Right lobe of liver (tissue), 6 donors: ENCODE measurements at regions not wholly inside any gene's neighbourhood (a gene's known extent, or its start where the extent isn't known, plus 50 kb on each side); places are given as distances from the start of the nearest gene placed in this dataset.

Source experiments
- ATAC-seq, 4 donors: fragments of 200-7000 bp; cut with Tn5 transposase; one replicate each; pipeline ENCODE4 v1.9.1; 2020; ENCODE audit warnings: mild to moderate bottlenecking in 4 of 4, moderate library complexity in 4 of 4
- DNase-seq, 3 donors: peaks; one replicate each; pipeline ENCODE4 v3.0.0-alpha.2; 2020
- H3K27ac ChIP-seq, 3 donors: fragments of 200-600 bp; one replicate each; pipeline ENCODE4 v1.8.0; 2022
- H3K27me3 ChIP-seq, 2 donors: fragments of 200-600 bp; one replicate each; pipeline ENCODE4 v1.8.0; 2022
- H3K36me3 ChIP-seq, 4 donors: fragments of 200-600 bp; sonication (generic) in 1 of 4; one replicate each; pipeline versions ENCODE4 v1.5.1 to v1.8.0; 2017 to 2022; ENCODE audit warnings: control low read depth in 1 of 4
- H3K4me1 ChIP-seq, 4 donors: fragments of 200-600 bp; sonication (generic) in 1 of 4; one replicate each; pipeline versions ENCODE4 v1.5.1 to v1.8.0; 2017 to 2022; ENCODE audit warnings: control low read depth in 1 of 4
- H3K4me3 ChIP-seq, 3 donors: fragments of 200-600 bp; one replicate each; pipeline ENCODE4 v1.8.0; 2022
- H3K9me3 ChIP-seq, 4 donors: fragments of 200-600 bp; sonication (generic) in 1 of 4; one replicate each; pipeline versions ENCODE4 v1.5.1 to v1.8.0; 2017 to 2022; ENCODE audit warnings: control low read depth in 1 of 4
- CTCF ChIP-seq, 4 donors: fragments of 200-600 bp in 3 of 4; fragments of 450-650 bp in 1 of 4; IDR thresholded peaks; one replicate each; pipeline versions ENCODE4 v1.5.1 to v1.8.0; 2016 to 2022; ENCODE audit warnings: antibody characterized with exemption in 4 of 4, mild to moderate bottlenecking in 2 of 4
- POLR2A ChIP-seq: fragments of 450-650 bp; IDR thresholded peaks from one replicate; pipeline ENCODE4 v1.6.1; 2017; ENCODE audit warnings: antibody characterized with exemption, mild to moderate bottlenecking
- WGBS: methylation state at CpG from one replicate; pipeline ENCODE4 v1.1.6; 2018; ENCODE audit warnings: low coverage, low lambda C conversion rate; ENCODE audit not compliant: insufficient coverage; ENCODE audit errors: missing lambda C conversion rate; 5-methylcytosine and 5-hydroxymethylcytosine counted together
- intact Hi-C, 2 donors: fragments of 100-400 bp; cut with DNase I; formaldehyde crosslinking; loops; one replicate each; pipeline versions ENCODE4 v1.11.2 to v1.14.1; 2022
- donor health status: DM: no; HTN: yes; CAD: no.
- donor health status: DM: no; HTN: no; CAD: no.
- donor health status: DM: no; HTN: no; CAD: no.
- donor health status: DM: no; HTN: yes; CAD: no.
- donor health status: DM: no; HTN: yes; CAD: no.

- no peak overlapping the region for H3K27ac ChIP-seq
- H3K9me3 ChIP-seq, result no peaks in the 10 kb centered on the region
- H3K36me3 ChIP-seq, result no peaks in the 10 kb centered on the region
- no peak for TF ChIP-seq CTCF (IDR thresholded peaks at IDR 0.05)
- TF ChIP-seq POLR2A, result no peak
- H3K27me3 ChIP-seq, result no peaks in the 10 kb centered on the region
- no peak overlapping the region for H3K4me3 ChIP-seq
- no peak for ATAC-seq
- no peak for DNase-seq
- intact Hi-C loops, result no loop called here
- no peaks in the 10 kb centered on the region for H3K4me1 ChIP-seq
- WGBS, result 68% methylated on average over 3 of the region's 5 CpGs
Measured at GRCh38 chr15:85312486-85312885, 67.9 kb upstream of the AKAP13 start.

GRCh38 chr15:85312929-85313331 lies 67.5 kb upstream of the AKAP13 start:
- H3K4me3 ChIP-seq, result no peak overlapping the region
- 60% methylated on average over 1 of the region's 2 CpGs for WGBS
- no peak for DNase-seq
- no peaks in the 10 kb centered on the region for H3K9me3 ChIP-seq
- H3K27ac ChIP-seq, result no peak overlapping the region
- intact Hi-C loops, result no loop called here
- H3K27me3 ChIP-seq, result no peaks in the 10 kb centered on the region
- no peak for ATAC-seq
- TF ChIP-seq POLR2A (no peak), CTCF (IDR thresholded peaks at IDR 0.05) (no peak)
- no peaks in the 10 kb centered on the region for H3K4me1 ChIP-seq
- H3K36me3 ChIP-seq, result no peaks in the 10 kb centered on the region

- Histone ChIP-seq H3K36me3 (no peaks in the 10 kb centered on the region), H3K27ac (no peak overlapping the region), H3K9me3 (no peaks in the 10 kb centered on the region), H3K4me3 (no peak overlapping the region), H3K27me3 (no peaks in the 10 kb centered on the region), H3K4me1 (no peaks in the 10 kb centered on the region)
- no peak for ATAC-seq
- intact Hi-C loops, result no loop called here
- TF ChIP-seq CTCF (IDR thresholded peaks at IDR 0.05), result no peak
- TF ChIP-seq POLR2A, result no peak
- DNase-seq, result no peak
- WGBS, result 100% methylated on average over 1 of the region's 1 CpG
Measured at GRCh38 chr15:85313339-85313738, 67.1 kb upstream of the AKAP13 start.

GRCh38 chr15:85314146-85314545 lies 66.3 kb upstream of the AKAP13 start:
- no peaks in the 10 kb centered on the region for H3K9me3 ChIP-seq
- no peak overlapping the region for H3K27ac ChIP-seq
- DNase-seq (no peak), ATAC-seq (no peak)
- no peak overlapping the region for H3K4me3 ChIP-seq
- intact Hi-C loops, result no loop called here
- no peaks in the 10 kb centered on the region for H3K27me3 ChIP-seq
- H3K4me1 ChIP-seq, result no peaks in the 10 kb centered on the region
- TF ChIP-seq POLR2A, result no peak
- no peak for TF ChIP-seq CTCF (IDR thresholded peaks at IDR 0.05)
- WGBS, result 87% methylated on average over 3 of the region's 3 CpGs
- no peaks in the 10 kb centered on the region for H3K36me3 ChIP-seq

GRCh38 chr15:85314633-85315032 lies 65.8 kb upstream of the AKAP13 start:
- intact Hi-C loops, result no loop called here
- DNase-seq (no peak), ATAC-seq (no peak)
- Histone ChIP-seq H3K4me3 (no peak overlapping the region), H3K9me3 (no peaks in the 10 kb centered on the region), H3K36me3 (no peaks in the 10 kb centered on the region), H3K27ac (no peak overlapping the region), H3K27me3 (no peaks in the 10 kb centered on the region), H3K4me1 (no peaks in the 10 kb centered on the region)
- 81% methylated on average over 4 of the region's 4 CpGs for WGBS
- TF ChIP-seq CTCF (IDR thresholded peaks at IDR 0.05), result no peak
- no peak for TF ChIP-seq POLR2A
